ENCODE measurements at regions not wholly inside any gene's neighbourhood (a gene's known extent, or its start where the extent isn't known, plus 50 kb on each side); places are given as distances from the start of the nearest gene placed in this dataset.

GRCh38 chr5:74248576-74248975, 392.0 kb downstream of the ENC1 start:
- TF ChIP-seq CTCF (conservative IDR thresholded peaks at IDR 0.05; ENCODE audit: low read depth, low read length) (no peak), EZH2 (IDR thresholded peaks at IDR 0.05; ENCODE audit: low read length, unreplicated experiment) (no peak), EZH2phosphoT487 (IDR thresholded peaks at IDR 0.05; ENCODE audit: borderline replicate concordance, low read length) (no peak)
